Astrocyte of the hippocampus (primary cell): ENCODE measurements at regions not wholly inside any gene's neighbourhood (a gene's known extent, or its start where the extent isn't known, plus 50 kb on each side); places are given as distances from the start of the nearest gene placed in this dataset.

Experiments used
- DNase-seq: peaks from one replicate; pipeline ENCODE4 v3.0.0; 2011; ENCODE audit warnings: low read depth, low spot score

DNA sequence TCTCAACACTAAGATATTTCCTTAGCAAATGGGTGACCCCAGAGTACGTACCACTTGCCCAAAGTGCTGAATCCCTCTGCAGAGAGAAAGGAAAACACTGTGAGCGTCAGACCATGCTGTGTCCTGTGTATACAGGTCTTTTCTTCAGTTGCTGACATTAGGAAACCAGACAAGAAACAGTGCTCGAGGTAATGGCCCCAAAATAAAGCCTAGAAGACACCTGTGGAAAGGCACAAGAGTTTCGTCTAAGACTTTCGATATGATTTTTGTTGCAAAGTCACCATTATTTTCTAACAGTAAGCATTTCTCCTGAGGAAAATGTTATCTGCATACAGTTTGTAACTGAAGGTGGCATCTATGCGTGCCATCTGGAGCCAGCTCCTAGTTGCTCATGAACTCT, 62.0 kb upstream of the SIMC1 start:
- no peak for DNase-seq

DNA sequence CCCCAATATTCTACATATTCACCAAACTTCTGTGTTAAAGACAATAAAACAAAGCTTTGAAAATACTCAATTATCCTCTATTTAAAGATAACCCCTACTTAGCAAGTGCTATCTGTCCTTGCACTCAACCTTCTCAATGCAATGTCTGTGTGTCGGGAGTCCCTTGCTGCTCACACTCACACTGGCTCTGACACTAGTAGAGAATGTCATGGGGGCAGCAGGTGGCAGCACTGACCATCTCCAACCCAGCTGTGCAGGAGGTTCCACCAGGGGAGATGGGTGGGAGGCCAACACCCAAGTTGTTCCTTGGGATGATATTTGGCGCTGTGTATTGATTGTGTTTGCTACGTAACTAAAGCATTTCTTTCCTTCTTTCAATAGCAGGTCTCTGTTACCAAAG, 59.4 kb upstream of the SIMC1 start:
- DNase-seq: no peak

DNA sequence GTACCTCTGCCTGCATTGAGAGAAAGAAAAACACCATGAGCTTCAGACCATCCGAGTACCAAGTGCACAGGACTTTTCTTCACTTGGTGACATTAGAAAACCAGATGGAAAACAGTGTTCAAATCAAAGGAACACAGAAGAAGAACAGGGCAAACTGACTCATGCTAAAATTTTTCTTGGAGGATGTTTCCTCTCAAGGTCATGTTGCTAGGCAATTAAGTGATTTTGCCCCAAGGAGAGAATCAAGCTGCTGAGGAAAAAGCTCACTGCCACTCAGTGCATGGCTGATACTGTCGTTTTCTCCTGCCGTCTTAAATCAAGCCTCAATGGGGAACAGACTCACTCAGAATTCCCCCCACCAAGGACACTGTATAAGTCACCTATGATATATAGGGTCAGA, 57.9 kb upstream of the SIMC1 start:
- DNase-seq: peak; percentile 17

DNA sequence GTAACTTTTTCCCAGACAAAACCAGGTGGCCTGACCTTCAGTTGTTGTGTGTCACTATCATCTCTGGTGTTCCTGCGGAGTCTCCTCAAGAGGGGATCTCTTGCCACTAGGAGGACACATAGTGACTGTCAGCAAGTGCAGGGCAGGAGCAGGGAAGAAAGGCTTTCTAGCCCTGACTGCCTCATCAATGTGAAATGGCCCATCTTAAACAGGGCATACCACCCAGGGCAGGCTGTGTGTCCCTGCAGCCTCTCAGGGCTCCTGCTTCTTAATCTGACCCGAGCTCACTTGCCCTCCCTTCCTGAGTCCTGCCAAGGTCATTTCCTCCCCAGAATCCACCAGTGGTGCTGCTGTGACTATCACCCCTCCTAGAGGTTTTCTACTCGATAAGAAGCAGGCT, 57.4 kb upstream of the SIMC1 start:
- DNase-seq: no peak

DNA sequence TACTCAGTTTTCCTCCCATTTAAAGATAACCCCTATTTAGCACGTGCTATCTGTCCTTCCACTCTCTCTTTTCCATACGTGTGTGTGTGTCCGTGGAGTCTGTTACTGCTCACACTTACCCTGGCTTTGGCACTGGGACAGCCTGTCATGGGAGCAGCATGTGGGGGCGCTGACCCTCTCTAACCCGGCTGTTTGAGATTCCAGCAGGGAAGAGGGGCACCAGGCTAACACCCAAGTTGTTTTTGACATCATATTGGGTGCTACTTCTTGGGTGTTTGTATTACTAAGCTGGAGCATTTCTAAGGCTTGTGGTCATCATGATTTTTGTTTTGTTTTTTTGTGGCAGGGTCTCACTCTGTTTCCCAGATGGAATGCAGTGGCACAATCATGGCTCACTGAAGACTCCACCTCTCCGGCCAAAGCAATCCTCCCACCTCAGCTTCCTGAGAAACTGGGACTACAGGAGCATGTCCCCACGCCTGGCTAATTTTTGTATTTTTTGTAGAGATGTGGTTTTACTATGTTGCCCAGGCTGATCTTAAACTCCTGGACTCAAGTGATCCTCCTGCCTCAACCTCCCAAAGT, 56.9 kb upstream of the SIMC1 start:
- DNase-seq: peak; percentile 39

DNA sequence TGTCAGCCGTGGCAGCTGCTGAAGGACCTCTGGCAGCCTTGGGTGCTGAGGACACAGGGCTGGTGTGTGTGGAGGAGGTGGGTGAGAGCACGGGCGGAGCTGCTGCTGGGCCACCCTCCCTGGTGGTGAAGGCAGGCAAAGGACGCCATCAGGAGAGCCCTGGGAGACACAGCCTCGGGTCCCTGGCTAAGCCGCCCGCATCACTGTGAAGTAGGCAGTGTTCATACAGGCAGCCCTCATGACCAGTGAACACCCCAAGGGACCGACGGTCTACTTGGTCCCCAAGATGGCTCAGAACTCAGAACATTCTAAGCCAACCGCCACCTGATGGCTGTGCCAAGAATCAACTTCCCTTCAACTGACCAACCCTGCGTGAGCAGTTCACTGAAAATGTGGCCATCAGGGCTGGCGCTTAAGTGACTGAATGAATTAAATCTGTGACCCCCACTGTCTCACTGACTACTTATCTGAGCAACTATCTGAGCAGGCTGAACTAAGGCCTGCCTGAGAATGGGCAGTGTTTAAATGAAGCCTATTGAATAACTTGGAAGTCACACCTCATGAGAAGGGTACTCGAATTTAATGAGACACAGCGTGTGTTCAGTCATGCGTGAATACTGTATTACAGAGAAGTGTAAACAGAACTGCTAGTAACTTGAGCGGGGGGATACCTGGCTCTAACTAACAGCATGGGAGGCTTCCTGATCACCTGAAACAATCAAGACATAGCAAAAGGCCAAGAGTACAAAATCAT, 54.7 kb upstream of the SIMC1 start:
- peak; percentile 36 for DNase-seq

DNA sequence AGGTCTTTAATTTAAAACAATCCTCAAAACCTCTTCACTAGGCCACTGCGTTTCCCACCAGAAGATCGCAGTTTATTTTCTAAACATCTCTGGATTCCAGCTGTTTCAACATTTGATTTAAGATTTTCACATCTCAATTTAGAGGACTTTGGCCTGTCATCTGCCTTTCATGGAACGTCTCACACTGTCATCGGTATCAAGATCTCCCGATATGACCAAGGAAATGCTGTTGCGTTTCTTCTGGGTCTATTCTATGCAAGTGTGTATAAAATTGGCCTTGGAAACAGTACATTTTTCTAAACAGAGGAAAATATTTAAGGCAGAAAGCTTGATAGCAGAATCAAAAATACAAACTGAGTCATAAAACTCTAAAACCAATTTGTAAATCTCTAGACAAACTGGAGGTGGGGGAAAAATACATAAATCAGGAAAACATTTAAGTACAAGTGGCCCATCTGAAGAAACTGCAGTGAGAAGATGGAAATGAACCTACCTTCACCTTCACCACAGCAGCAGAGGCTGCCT, 53.6 kb upstream of the SIMC1 start:
- DNase-seq: no peak

DNA sequence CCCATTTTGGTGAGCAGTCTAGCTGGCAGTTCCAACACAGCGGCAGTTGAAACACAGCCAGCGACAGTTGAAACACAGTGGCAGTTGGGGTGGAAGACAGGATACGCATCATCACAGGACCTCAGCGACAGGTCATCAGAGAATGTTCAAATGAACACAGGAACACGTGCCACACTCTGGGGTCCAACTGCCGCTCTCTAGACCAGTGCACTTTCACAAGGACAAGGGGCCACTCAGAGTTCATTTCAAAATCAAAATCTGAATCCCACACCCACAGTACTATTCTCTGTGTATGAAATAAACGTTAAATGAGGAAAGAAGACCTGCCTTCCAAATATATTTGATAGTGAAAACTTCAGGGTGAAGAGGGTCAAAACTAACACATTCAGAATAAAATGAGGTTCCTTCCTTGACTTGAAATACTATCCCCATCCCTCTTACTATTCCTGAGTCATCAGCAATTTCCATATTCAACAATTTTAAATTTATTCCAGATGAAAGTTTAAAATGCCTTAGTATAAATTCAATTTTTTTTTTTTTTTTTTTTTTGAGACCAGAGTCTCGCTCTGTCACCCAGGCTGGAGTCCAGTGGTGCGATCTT, 53.0 kb upstream of the SIMC1 start:
- no peak for DNase-seq

DNA sequence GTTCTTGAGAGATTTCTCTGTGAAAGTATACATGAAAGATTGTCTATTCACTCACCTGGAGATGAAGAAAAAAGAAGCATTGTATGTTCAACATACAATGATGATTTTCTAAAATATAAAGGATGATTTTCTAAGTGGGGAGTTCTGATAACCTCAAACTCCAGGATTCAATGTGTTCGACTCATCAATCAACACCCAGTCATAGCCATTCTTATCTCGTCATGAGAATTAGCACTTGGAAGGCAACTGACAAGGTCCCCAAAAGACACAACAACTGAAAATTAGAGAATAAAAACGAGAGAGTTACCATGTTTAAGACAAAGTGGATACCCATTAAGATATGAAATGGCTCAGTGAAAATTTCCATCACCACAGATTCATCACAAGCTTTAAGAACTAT, 52.1 kb upstream of the SIMC1 start:
- no peak for DNase-seq

DNA sequence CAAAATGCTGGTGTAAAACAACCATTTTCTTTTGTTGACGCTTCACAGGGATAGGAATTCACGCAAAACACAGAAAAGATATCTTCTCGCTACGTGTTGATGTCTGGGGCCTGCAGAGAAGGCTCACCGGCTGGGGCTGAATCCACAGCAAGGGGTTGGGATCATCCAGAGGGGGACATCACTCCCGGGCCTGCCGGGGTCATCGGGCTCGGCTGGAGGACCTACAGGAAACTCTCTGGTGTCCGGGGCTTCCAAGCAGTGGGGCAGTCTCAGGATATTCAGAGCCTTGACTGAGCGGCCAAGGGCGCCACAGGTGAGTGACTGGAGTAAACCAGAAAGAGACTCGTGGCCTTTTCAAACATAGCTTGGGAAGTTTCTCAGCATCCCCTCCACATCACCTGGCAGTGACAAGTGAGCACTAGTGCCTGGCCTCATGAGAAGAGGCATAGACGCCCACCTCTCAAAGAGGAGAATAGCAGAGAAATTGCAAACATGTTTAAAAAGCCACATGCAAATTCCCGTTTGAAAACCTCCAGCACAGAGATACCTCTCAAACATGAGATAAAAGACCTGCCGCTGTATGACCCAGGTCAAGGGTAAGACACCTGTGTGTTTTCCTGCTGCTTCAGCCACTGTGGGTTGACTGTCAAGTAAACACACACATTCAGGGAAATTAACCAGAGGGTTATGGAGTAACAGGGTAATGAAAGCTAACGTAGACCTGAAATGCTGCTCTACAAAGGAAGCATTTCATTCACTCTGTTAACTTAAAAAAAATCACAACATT, 50.8 kb upstream of the SIMC1 start:
- DNase-seq: no peak

DNA sequence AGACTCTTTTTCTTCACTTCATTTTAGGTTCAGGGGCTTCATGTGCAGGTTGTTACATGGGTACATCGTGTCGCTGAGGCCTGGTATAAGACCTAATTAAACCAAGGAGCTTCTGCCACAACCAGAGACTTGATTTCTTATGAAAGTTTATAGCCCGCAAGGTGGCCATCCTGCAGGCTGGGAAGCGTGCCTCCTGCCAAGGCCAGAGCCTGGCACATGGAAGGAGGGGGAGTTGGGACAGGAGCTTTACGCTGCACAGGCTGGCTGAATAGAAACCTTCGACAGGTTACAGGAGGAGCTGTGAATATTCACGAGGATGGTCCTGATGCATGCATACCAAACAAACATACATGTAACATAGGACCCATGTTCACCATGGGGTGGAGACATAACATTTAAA, 50.1 kb upstream of the SIMC1 start:
- no peak for DNase-seq
